ENCODE measurements at regions not wholly inside any gene's neighbourhood (a gene's known extent, or its start where the extent isn't known, plus 50 kb on each side); places are given as distances from the start of the nearest gene placed in this dataset.

GRCh38 chr17:13993106-13993505 is 76.2 kb upstream of the COX10 start:
- TF ChIP-seq GATA2 (IDR thresholded peaks at IDR 0.05; ENCODE audit: insufficient read depth, insufficient read length, low read depth, low read length) (no peak), POLR2AphosphoS5 (IDR thresholded peaks at IDR 0.05; ENCODE audit: insufficient read depth, low read depth, low read length) (no peak), FOS (IDR thresholded peaks at IDR 0.05; ENCODE audit: borderline replicate concordance, insufficient read depth, low read length) (no peak), CTCF (IDR thresholded peaks at IDR 0.05; ENCODE audit: extremely low read depth in 1 of 2, insufficient read depth in 1 of 2, low read depth in 1 of 2, low read length in 2 of 2) (no peak), MYC (IDR thresholded peaks at IDR 0.05; ENCODE audit: low read depth, low read length) (no peak), EZH2 (IDR thresholded peaks at IDR 0.05; ENCODE audit: borderline replicate concordance, low read depth, low read length, severe bottlenecking) (no peak), MAX (IDR thresholded peaks at IDR 0.05; ENCODE audit: insufficient read depth, insufficient read length) (no peak), JUN (IDR thresholded peaks at IDR 0.05; ENCODE audit: borderline replicate concordance, insufficient read depth, insufficient read length, low read depth) (no peak), POLR2A (IDR thresholded peaks at IDR 0.05; ENCODE audit: low read depth, low read length) (no peak)
- H3K27me3 ChIP-seq (ENCODE audit: control insufficient read depth in 2 of 2, insufficient read depth in 2 of 2, low read length in 2 of 2) = no peaks in the 10 kb centered on the region
- no peak overlapping the region for H2AFZ ChIP-seq (ENCODE audit: low read depth, low read length)
- DNase-seq (ENCODE audit: low read depth, low spot score) (no peak), FAIRE-seq (no peak)
- dilution Hi-C loops (cut with MboI; ENCODE audit: extremely low pct_ligation_motif_present, low sequenced_read_pairs) = no loop called here
- no peaks in the 10 kb centered on the region for H3K9me1 ChIP-seq (replicated peaks; ENCODE audit: control insufficient read depth, extremely low read depth, insufficient read depth, low read length)
- no peak overlapping the region for H3K27ac ChIP-seq (ENCODE audit: insufficient read depth, low read depth, low read length)
- H3K4me3 ChIP-seq (replicated peaks in 1 of 3; ENCODE audit: insufficient read depth in 1 of 3, low read depth in 1 of 3, low read length in 3 of 3) = no peak overlapping the region
- CTCF ChIA-PET = no interaction called here
- H4K20me1 ChIP-seq (replicated peaks; ENCODE audit: control insufficient read depth, extremely low read depth, insufficient read depth, low read length) = no peaks in the 10 kb centered on the region
- intact Hi-C loops (cut with micrococcal nuclease) = no loop called here
- POLR2A ChIA-PET = no interaction called here
- no peaks in the 10 kb centered on the region for H3K4me1 ChIP-seq (ENCODE audit: control insufficient read depth, extremely low read depth, insufficient read depth, low read length)
- BruUV-seq (replicated peaks) = no TSS peak
- no peaks in the 10 kb centered on the region for H3K79me2 ChIP-seq (ENCODE audit: control insufficient read depth, insufficient read depth, low read length)
- H3K36me3 ChIP-seq (ENCODE audit: control insufficient read depth in 2 of 2, extremely low read depth in 1 of 2, insufficient read depth in 2 of 2, low read length in 2 of 2) = no peaks in the 10 kb centered on the region
- no peaks in the 10 kb centered on the region for H3K9me3 ChIP-seq (replicated peaks; ENCODE audit: control insufficient read depth, insufficient read depth, low read length)
- H3K4me2 ChIP-seq (ENCODE audit: insufficient read depth, low read length) = no peak overlapping the region
- no peak overlapping the region for H3K9ac ChIP-seq (replicated peaks; ENCODE audit: extremely low read depth, insufficient read depth, low read length)

Data from endothelial cell of umbilical vein (primary cell).